Liver (tissue), 2 donors: ENCODE measurements at regions not wholly inside any gene's neighbourhood (a gene's known extent, or its start where the extent isn't known, plus 50 kb on each side); places are given as distances from the start of the nearest gene placed in this dataset.
"Not testable (repeated sequence)": the region's sequence is repeated elsewhere in the genome, so short reads cannot be mapped to it uniquely, and the experiment has no call there.

Experiments
- HNF4G ChIP-seq: IDR thresholded peaks from 2 replicates; pipeline ENCODE4 v1.6.1; 2016; ENCODE audit warnings: antibody characterized with exemption
- YY1 ChIP-seq: IDR thresholded peaks from 2 replicates; pipeline ENCODE4 v1.6.1; 2016; ENCODE audit warnings: antibody characterized with exemption, mild to moderate bottlenecking
- donor health status: healthy.

GRCh38 chr16:88178896-88179295 is 203.9 kb upstream of the ZNF469 start:
- not testable (repeated sequence) for TF ChIP-seq HNF4G, YY1
